Neural crest cell (in vitro differentiated cells): ENCODE measurements at regions not wholly inside any gene's neighbourhood (a gene's known extent, or its start where the extent isn't known, plus 50 kb on each side); places are given as distances from the start of the nearest gene placed in this dataset.

ENCODE experiments used
- DNase-seq: peaks from one replicate; pipeline ENCODE4 v3.0.0; 2021; ENCODE audit warnings: low read depth, mixed read lengths, low spot score
- H3K27ac Mint-ChIP-seq: one replicate; pipeline ENCODE4 v1.8.0; 2021; ENCODE audit warnings: mild to moderate bottlenecking, mixed read lengths; ENCODE audit not compliant: unreplicated experiment
- H3K27me3 Mint-ChIP-seq: 2 replicates; pipeline ENCODE4 v1.8.0; 2021; ENCODE audit warnings: low read depth, mild to moderate bottlenecking, mixed read lengths
- H3K36me3 Mint-ChIP-seq: 2 replicates; pipeline ENCODE4 v1.8.0; 2021; ENCODE audit warnings: low read depth, mild to moderate bottlenecking, mixed read lengths
- H3K4me1 Mint-ChIP-seq: 2 replicates; pipeline ENCODE4 v1.8.0; 2021; ENCODE audit warnings: mixed read lengths
- H3K4me3 Mint-ChIP-seq: one replicate; pipeline ENCODE4 v1.8.0; 2021; ENCODE audit warnings: mild to moderate bottlenecking, mixed read lengths
- H3K9me3 Mint-ChIP-seq: 2 replicates; pipeline ENCODE4 v1.8.0; 2021; ENCODE audit warnings: mixed read lengths
- CTCF ChIP-seq: fragments of 200-600 bp; sonication (generic); conservative IDR thresholded peaks from 2 replicates; pipeline ENCODE4 v1.5.0; 2021; ENCODE audit warnings: antibody characterized with exemption, mild to moderate bottlenecking

GRCh38 chr20:19022118-19022575, 190.3 kb upstream of the SLC24A3 start:
- Mint-ChIP-seq H3K9me3 (no peaks in the 10 kb centered on the region), H3K4me1 (no peaks in the 10 kb centered on the region)

DNA sequence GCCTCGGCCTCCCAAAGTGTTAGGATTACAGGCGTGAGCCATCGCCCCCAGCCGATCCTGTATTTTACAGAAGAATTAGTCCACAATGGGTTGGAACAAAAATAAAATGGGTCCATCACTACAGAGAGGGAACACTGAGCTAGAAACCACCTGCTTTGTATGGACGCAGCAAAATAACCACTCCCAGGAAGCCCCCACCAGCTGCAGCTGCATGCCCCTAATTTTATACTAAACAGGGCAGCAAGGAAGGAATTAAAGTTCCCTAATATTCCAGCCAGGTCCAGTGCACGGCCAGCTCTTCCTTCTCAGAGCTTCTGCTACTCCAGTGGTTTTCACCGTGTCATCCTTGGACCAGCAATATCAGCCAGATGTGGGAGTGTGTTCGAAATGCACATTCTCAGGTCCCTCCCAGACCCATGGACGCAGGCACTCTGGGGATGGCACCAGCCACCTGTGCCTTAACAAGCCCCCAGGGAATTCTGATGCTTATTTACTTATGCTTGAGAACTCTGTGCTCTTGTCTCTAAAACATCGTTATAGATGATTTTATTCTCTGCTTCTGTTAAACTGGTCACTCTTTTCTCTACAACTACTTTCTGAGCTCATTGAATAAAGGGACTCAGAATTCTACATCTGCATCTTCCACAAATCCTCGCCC, 189.5 kb upstream of the SLC24A3 start:
- no peak for DNase-seq
- H3K4me1 Mint-ChIP-seq: no peaks in the 10 kb centered on the region
- H3K9me3 Mint-ChIP-seq: no peaks in the 10 kb centered on the region
- no peak overlapping the region for H3K4me3 Mint-ChIP-seq
- no peak for TF ChIP-seq CTCF
- H3K27ac Mint-ChIP-seq: no peak overlapping the region
- H3K36me3 Mint-ChIP-seq: no peaks in the 10 kb centered on the region
- H3K27me3 Mint-ChIP-seq: peaks cover 5% of the 10 kb centered on the region

More at GRCh38 chr20:19022118-19022575, 190.3 kb upstream of the SLC24A3 start:
- H3K36me3 Mint-ChIP-seq: no peaks in the 10 kb centered on the region
- no peak for TF ChIP-seq CTCF
- no peak for DNase-seq
- peaks cover 5% of the 10 kb centered on the region for H3K27me3 Mint-ChIP-seq
- H3K4me3 Mint-ChIP-seq: no peak overlapping the region
- H3K27ac Mint-ChIP-seq: no peak overlapping the region

DNA sequence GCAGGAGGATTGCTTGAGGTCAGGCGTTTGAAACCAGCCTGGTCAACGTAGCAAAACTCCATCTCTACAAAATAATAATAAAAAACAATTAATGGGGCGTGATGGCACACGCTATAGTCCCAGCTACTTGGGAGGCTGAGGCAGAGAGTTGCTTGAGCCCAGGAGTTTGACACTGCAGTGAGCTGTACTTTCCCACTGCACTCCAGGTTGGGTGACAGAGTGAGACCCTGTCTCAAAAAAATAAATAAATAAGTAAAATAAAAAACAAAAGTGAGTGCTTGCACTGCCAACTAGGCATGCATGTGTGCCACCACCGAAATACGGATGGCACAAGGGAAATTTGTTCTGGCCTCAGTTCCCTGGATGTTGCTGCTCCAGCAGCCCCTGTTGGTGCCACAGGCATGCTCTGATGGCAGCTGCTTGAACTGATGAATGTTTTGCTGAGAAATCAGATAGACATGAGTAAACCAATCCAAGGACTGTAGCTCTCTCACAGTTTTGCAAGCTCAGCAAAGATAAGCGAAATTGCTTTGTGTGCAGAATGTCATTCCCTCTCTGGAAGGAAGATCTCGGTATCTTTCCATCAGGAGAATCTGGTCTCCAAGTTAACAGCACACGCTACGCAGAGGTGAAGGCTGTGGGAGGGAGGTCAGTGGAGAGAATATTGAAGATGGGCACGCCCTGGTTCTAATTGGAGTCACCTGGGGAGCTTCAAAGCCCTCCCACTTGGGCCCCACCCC, 188.0 kb upstream of the SLC24A3 start:
- DNase-seq: no peak
- peaks cover 5% of the 10 kb centered on the region for H3K27me3 Mint-ChIP-seq
- H3K9me3 Mint-ChIP-seq: no peaks in the 10 kb centered on the region
- TF ChIP-seq CTCF: no peak
- H3K4me3 Mint-ChIP-seq: no peak overlapping the region
- H3K36me3 Mint-ChIP-seq: no peaks in the 10 kb centered on the region
- H3K27ac Mint-ChIP-seq: peak overlapping the region; percentile 19
- no peaks in the 10 kb centered on the region for H3K4me1 Mint-ChIP-seq

DNA sequence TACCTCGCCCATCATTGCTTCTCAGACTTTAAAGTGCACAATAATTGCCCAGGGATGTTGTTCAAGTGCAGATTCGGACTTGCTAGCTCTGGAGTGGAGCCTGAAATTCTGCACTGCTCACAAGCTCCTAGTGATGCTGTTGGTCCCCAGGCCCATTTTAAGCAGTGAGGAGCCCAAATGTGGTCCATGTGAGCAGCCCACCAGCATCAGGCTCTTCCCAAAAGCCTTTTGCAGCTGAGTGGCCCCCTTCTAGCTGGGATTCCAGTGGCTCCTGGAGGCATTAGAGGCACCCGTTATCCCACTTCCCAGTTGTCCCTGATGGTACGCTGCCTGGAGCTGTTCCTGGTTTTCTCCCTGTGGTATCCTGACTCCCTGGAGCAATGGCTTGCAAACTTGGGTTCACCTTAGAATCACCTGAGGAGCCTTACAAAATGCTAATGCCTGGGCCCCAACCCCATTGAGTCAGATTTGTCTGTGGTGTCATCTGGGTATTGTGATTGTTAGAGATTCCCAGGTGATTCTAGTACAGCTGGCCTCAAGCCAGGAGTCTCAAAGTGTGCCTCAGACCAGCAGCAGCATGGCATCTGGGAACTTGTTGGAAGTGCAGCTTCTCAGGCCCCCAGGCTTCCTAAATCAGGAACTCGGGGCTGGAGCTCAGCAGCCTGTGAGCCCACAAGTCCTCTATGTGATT, 186.9 kb upstream of the SLC24A3 start:
- no peaks in the 10 kb centered on the region for H3K4me1 Mint-ChIP-seq
- DNase-seq: no peak
- H3K9me3 Mint-ChIP-seq: no peaks in the 10 kb centered on the region
- no peaks in the 10 kb centered on the region for H3K36me3 Mint-ChIP-seq
- TF ChIP-seq CTCF: no peak
- H3K4me3 Mint-ChIP-seq: no peak overlapping the region
- peaks cover 9% of the 10 kb centered on the region for H3K27me3 Mint-ChIP-seq
- H3K27ac Mint-ChIP-seq: no peak overlapping the region

DNA sequence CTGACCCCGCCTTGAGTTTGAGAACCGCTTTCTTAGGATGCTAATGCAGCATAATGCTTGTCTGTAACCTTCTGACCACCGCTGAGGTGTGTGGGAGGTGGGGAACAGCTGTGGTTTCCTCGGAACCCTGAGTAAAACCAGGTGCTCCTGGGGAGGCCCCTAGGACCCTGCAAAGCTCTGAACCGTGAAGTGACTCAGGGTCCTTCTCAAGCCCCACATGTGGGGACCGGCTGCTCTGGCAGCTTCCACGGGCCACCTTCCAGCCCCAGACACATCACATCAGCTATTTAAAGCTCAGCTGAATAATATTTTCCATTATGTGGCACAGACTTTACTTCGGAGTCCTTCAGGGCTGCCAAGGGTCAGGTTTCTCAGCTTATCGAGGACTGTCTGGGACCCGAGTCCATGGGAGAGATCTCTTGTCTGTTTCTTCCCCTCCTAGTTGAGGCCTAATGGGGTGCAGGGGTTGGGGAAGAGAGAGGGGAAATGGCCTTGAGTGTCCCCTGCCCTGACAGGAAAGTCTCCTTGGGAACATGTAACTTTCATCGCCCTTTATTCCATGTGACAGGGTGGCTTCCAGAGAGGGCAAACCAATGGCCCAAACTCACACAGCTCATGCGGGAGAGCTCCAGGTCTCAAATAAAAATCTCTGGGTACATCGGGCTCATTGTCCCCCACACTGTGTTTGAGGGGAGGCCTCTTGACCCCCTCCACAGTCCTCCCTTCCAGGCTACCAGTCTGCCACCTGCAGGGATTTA, 186.1 kb upstream of the SLC24A3 start:
- Mint-ChIP-seq H3K9me3 (no peaks in the 10 kb centered on the region), H3K27ac (no peak overlapping the region), H3K36me3 (no peaks in the 10 kb centered on the region), H3K4me1 (no peaks in the 10 kb centered on the region), H3K4me3 (no peak overlapping the region), H3K27me3 (peaks cover 17% of the 10 kb centered on the region)
- DNase-seq: no peak
- no peak for TF ChIP-seq CTCF
